Mesendoderm (in vitro differentiated cells): ENCODE measurements at regions not wholly inside any gene's neighbourhood (a gene's known extent, or its start where the extent isn't known, plus 50 kb on each side); places are given as distances from the start of the nearest gene placed in this dataset.
"Not testable (repeated sequence)": the region's sequence is repeated elsewhere in the genome, so short reads cannot be mapped to it uniquely, and the experiment has no call there.

Experiments used
- DNase-seq: peaks from one replicate; pipeline ENCODE4 v3.0.0; 2013
- H2AK5ac ChIP-seq: 2 replicates; pipeline ENCODE4 v1.6.1; 2013; ENCODE audit warnings: low read length, inconsistent platforms
- H2BK120ac ChIP-seq: 2 replicates; pipeline ENCODE4 v1.6.1; 2013; ENCODE audit warnings: low read depth, mild to moderate bottlenecking, low read length, moderate library complexity, mixed read lengths
- H2BK15ac ChIP-seq: replicated peaks from 2 replicates; pipeline ENCODE4 v1.6.1; 2013; ENCODE audit warnings: low read depth, mild to moderate bottlenecking, moderate library complexity
- H2BK5ac ChIP-seq: 2 replicates; pipeline ENCODE4 v1.6.1; 2013; ENCODE audit warnings: low read length, inconsistent platforms
- H3K18ac ChIP-seq: 2 replicates; pipeline ENCODE4 v1.6.1; 2013; ENCODE audit warnings: mild to moderate bottlenecking, low read length, mixed read lengths
- H3K23ac ChIP-seq: one replicate; pipeline ENCODE4 v1.6.1; 2013; ENCODE audit warnings: low read length
- H3K27ac ChIP-seq: 2 replicates; pipeline ENCODE4 v1.5.1; 2013; ENCODE audit warnings: low read depth, mild to moderate bottlenecking, inconsistent platforms, low read length, moderate library complexity
- H3K27me3 ChIP-seq: 2 replicates; pipeline ENCODE4 v1.6.1; 2013; ENCODE audit warnings: low read length, control low read depth, mild to moderate bottlenecking, inconsistent platforms; ENCODE audit not compliant: insufficient read depth, poor library complexity
- H3K36me3 ChIP-seq: 2 replicates; pipeline ENCODE4 v1.6.1; 2013; ENCODE audit warnings: low read length, inconsistent platforms; ENCODE audit not compliant: control insufficient read depth, insufficient read depth
- H3K4ac ChIP-seq: one replicate; pipeline ENCODE4 v1.6.1; 2013; ENCODE audit warnings: low read depth, mild to moderate bottlenecking, low read length, moderate library complexity
- H3K4me1 ChIP-seq: 2 replicates; pipeline ENCODE4 v1.6.1; 2013; ENCODE audit warnings: low read depth, low read length, inconsistent platforms; ENCODE audit not compliant: control insufficient read depth
- H3K4me2 ChIP-seq: 2 replicates; pipeline ENCODE4 v1.6.1; 2013; ENCODE audit warnings: low read length
- H3K4me3 ChIP-seq: 2 replicates; pipeline ENCODE4 v1.5.1; 2013; ENCODE audit warnings: mild to moderate bottlenecking, low read length
- H3K56ac ChIP-seq: one replicate; pipeline ENCODE4 v1.6.1; 2013; ENCODE audit warnings: low read length
- H3K79me1 ChIP-seq: 2 replicates; pipeline ENCODE4 v1.6.1; 2013; ENCODE audit warnings: low read length, inconsistent platforms
- H3K79me2 ChIP-seq: 2 replicates; pipeline ENCODE4 v1.6.1; 2013; ENCODE audit warnings: mild to moderate bottlenecking, low read length; ENCODE audit not compliant: control insufficient read depth, insufficient read depth
- H3K9ac ChIP-seq: 2 replicates; pipeline ENCODE4 v1.6.1; 2013; ENCODE audit warnings: low read length, inconsistent platforms
- H4K5ac ChIP-seq: one replicate; pipeline ENCODE4 v1.6.1; 2013; ENCODE audit warnings: low read length
- H4K8ac ChIP-seq: one replicate; pipeline ENCODE4 v1.6.1; 2013; ENCODE audit warnings: low read depth, mild to moderate bottlenecking, control low read depth, low read length, moderate library complexity
- WGBS: extraction: QIAGEN DNeasy Blood & Tissue Kit; methylation state at CpG from one replicate; pipeline ENCODE4 v1.1.7; 2013; ENCODE audit warnings: low lambda C conversion rate, missing lambda C conversion rate; ENCODE audit not compliant: insufficient coverage; ENCODE audit errors: extremely low coverage; 5-methylcytosine and 5-hydroxymethylcytosine counted together

- H3K56ac ChIP-seq, H3K18ac ChIP-seq, H3K23ac ChIP-seq, DNase-seq, H3K4me1 ChIP-seq, H2AK5ac ChIP-seq, H3K4me3 ChIP-seq, H3K4me2 ChIP-seq, H3K79me1 ChIP-seq, H3K9ac ChIP-seq, H3K27ac ChIP-seq, H2BK15ac ChIP-seq, H3K36me3 ChIP-seq, H3K79me2 ChIP-seq, H2BK120ac ChIP-seq, H4K5ac ChIP-seq, H3K4ac ChIP-seq, H4K8ac ChIP-seq, H2BK5ac ChIP-seq, H3K27me3 ChIP-seq: not testable (repeated sequence)
- WGBS, result no CpG with 5 or more reads among the region's 14 CpGs
Measured at GRCh38 chr15:70367913-70368705, 270.4 kb upstream of the TLE3 start.

- H3K4me3 ChIP-seq, H2BK5ac ChIP-seq, H2BK15ac ChIP-seq, H3K56ac ChIP-seq, DNase-seq, H3K36me3 ChIP-seq, H4K5ac ChIP-seq, H3K4me2 ChIP-seq, H3K79me1 ChIP-seq, H3K9ac ChIP-seq, H3K79me2 ChIP-seq, H3K27me3 ChIP-seq, H3K23ac ChIP-seq, H3K27ac ChIP-seq, H3K18ac ChIP-seq, H4K8ac ChIP-seq, H3K4ac ChIP-seq, H3K4me1 ChIP-seq, H2AK5ac ChIP-seq, H2BK120ac ChIP-seq: not testable (repeated sequence)
- no CpG with 5 or more reads among the region's 4 CpGs for WGBS
Measured at GRCh38 chr15:70364023-70364422, 266.3 kb upstream of the TLE3 start.

GRCh38 chr15:70362886-70363285, 265.2 kb upstream of the TLE3 start:
- H3K9ac ChIP-seq, result no peak overlapping the region
- no peak overlapping the region for H2BK15ac ChIP-seq
- H3K36me3 ChIP-seq, result no peaks in the 10 kb centered on the region
- H4K5ac ChIP-seq, result no peak overlapping the region
- H2AK5ac ChIP-seq, result no peak overlapping the region
- no peak overlapping the region for H3K4me3 ChIP-seq
- H3K4ac ChIP-seq, result no peak overlapping the region
- H3K18ac ChIP-seq, result no peak overlapping the region
- H3K27ac ChIP-seq, result no peak overlapping the region
- WGBS, result no CpG with 5 or more reads among the region's 6 CpGs
- no peak overlapping the region for H4K8ac ChIP-seq
- no peak overlapping the region for H3K23ac ChIP-seq
- no peaks in the 10 kb centered on the region for H3K79me1 ChIP-seq
- H3K4me1 ChIP-seq, result no peaks in the 10 kb centered on the region
- DNase-seq, result peak; percentile 73
- no peak overlapping the region for H3K4me2 ChIP-seq
- no peak overlapping the region for H2BK5ac ChIP-seq
- H3K27me3 ChIP-seq, result no peaks in the 10 kb centered on the region
- peak overlapping the region; percentile 2 for H3K56ac ChIP-seq
- H3K79me2 ChIP-seq, result no peaks in the 10 kb centered on the region
- H2BK120ac ChIP-seq, result no peak overlapping the region

GRCh38 chr15:70362350-70362749, 264.6 kb upstream of the TLE3 start:
- no peak overlapping the region for H3K23ac ChIP-seq
- H3K56ac ChIP-seq, result peak overlapping the region; percentile 2
- H4K5ac ChIP-seq, result no peak overlapping the region
- H2BK15ac ChIP-seq, result no peak overlapping the region
- H4K8ac ChIP-seq, result no peak overlapping the region
- H3K79me2 ChIP-seq, result no peaks in the 10 kb centered on the region
- no peak overlapping the region for H2AK5ac ChIP-seq
- no peaks in the 10 kb centered on the region for H3K27me3 ChIP-seq
- no CpG with 5 or more reads among the region's 3 CpGs for WGBS
- no peak overlapping the region for H2BK120ac ChIP-seq
- H3K4ac ChIP-seq, result no peak overlapping the region
- H3K79me1 ChIP-seq, result no peaks in the 10 kb centered on the region
- no peak overlapping the region for H3K4me3 ChIP-seq
- no peaks in the 10 kb centered on the region for H3K4me1 ChIP-seq
- no peak overlapping the region for H3K18ac ChIP-seq
- no peak overlapping the region for H2BK5ac ChIP-seq
- H3K36me3 ChIP-seq, result no peaks in the 10 kb centered on the region
- no peak overlapping the region for H3K27ac ChIP-seq
- no peak overlapping the region for H3K9ac ChIP-seq
- no peak for DNase-seq
- no peak overlapping the region for H3K4me2 ChIP-seq

- Histone ChIP-seq H4K5ac (no peak overlapping the region), H4K8ac (no peak overlapping the region), H3K27me3 (no peaks in the 10 kb centered on the region), H3K79me2 (no peaks in the 10 kb centered on the region), H2BK15ac (no peak overlapping the region), H3K23ac (no peak overlapping the region), H3K4me2 (no peak overlapping the region), H2BK5ac (no peak overlapping the region), H3K27ac (no peak overlapping the region), H3K56ac (no peak overlapping the region), H3K4me3 (no peak overlapping the region), H3K79me1 (no peaks in the 10 kb centered on the region), H3K36me3 (no peaks in the 10 kb centered on the region), H3K4ac (no peak overlapping the region), H3K9ac (no peak overlapping the region), H2AK5ac (no peak overlapping the region), H3K18ac (no peak overlapping the region), H2BK120ac (no peak overlapping the region), H3K4me1 (no peaks in the 10 kb centered on the region)
- no CpG with 5 or more reads among the region's 11 CpGs for WGBS
- no peak for DNase-seq
Measured at GRCh38 chr15:70361891-70362290, 264.2 kb upstream of the TLE3 start.

- no peaks in the 10 kb centered on the region for H3K27me3 ChIP-seq
- no peak overlapping the region for H2BK15ac ChIP-seq
- peak overlapping the region; percentile 82 for H2AK5ac ChIP-seq
Measured at GRCh38 chr15:70361106-70361505, 263.4 kb upstream of the TLE3 start.

More at GRCh38 chr15:70361106-70361505, 263.4 kb upstream of the TLE3 start:
- Histone ChIP-seq H2BK5ac (no peak overlapping the region), H3K18ac (no peak overlapping the region), H3K23ac (no peak overlapping the region), H3K56ac (no peak overlapping the region), H3K79me2 (no peaks in the 10 kb centered on the region), H4K8ac (no peak overlapping the region), H3K4me3 (no peak overlapping the region), H3K4me2 (no peak overlapping the region), H3K4me1 (no peaks in the 10 kb centered on the region), H3K9ac (no peak overlapping the region), H3K27ac (no peak overlapping the region), H3K4ac (no peak overlapping the region), H3K79me1 (no peaks in the 10 kb centered on the region), H3K36me3 (no peaks in the 10 kb centered on the region), H2BK120ac (no peak overlapping the region), H4K5ac (no peak overlapping the region)
- DNase-seq, result no peak
- no CpG with 5 or more reads among the region's 2 CpGs for WGBS
